Central memory CD8-positive, alpha-beta T cell (primary cell): ENCODE measurements at regions not wholly inside any gene's neighbourhood (a gene's known extent, or its start where the extent isn't known, plus 50 kb on each side); places are given as distances from the start of the nearest gene placed in this dataset.
"Not testable (repeated sequence)": the region's sequence is repeated elsewhere in the genome, so short reads cannot be mapped to it uniquely, and the experiment has no call there.

Experiments
- ATAC-seq: fragments of 150-1000 bp; cut with Tn5 transposase; replicated peaks from 2 replicates; pipeline ENCODE4 v1.10.0; 2022; ENCODE audit warnings: mild to moderate bottlenecking, moderate FRiP score, moderate number of reproducible peaks; ENCODE audit not compliant: poor library complexity, severe bottlenecking; ENCODE audit errors: extremely low read depth
- DNase-seq, 2 donors: peaks; one replicate each; pipeline ENCODE4 v3.0.0; 2021; ENCODE audit warnings: low spot score in 2 of 2
- H3K27ac Mint-ChIP-seq: one replicate; pipeline ENCODE4 v1.8.0; 2022; ENCODE audit warnings: low read depth, mild to moderate bottlenecking, moderate library complexity, mixed read lengths
- H3K27me3 Mint-ChIP-seq: one replicate; pipeline ENCODE4 v1.8.0; 2022; ENCODE audit warnings: mixed read lengths
- H3K36me3 Mint-ChIP-seq: one replicate; pipeline ENCODE4 v1.8.0; 2022; ENCODE audit warnings: mild to moderate bottlenecking, moderate library complexity, mixed read lengths; ENCODE audit not compliant: insufficient read depth
- H3K4me1 Mint-ChIP-seq: one replicate; pipeline ENCODE4 v1.8.0; 2022; ENCODE audit warnings: mixed read lengths
- H3K4me3 Mint-ChIP-seq: one replicate; pipeline ENCODE4 v1.8.0; 2022; ENCODE audit warnings: mild to moderate bottlenecking, moderate library complexity, mixed read lengths
- H3K9me3 Mint-ChIP-seq: one replicate; pipeline ENCODE4 v1.8.0; 2022; ENCODE audit warnings: mixed read lengths

GRCh38 chr2:91667341-91667740 lies 2975.9 kb downstream of the RPIA start:
- not testable (repeated sequence) for H3K4me1 Mint-ChIP-seq, H3K4me3 Mint-ChIP-seq, DNase-seq, H3K36me3 Mint-ChIP-seq, H3K27me3 Mint-ChIP-seq, H3K27ac Mint-ChIP-seq, H3K9me3 Mint-ChIP-seq, ATAC-seq

- H3K4me3 Mint-ChIP-seq, H3K9me3 Mint-ChIP-seq, H3K4me1 Mint-ChIP-seq, DNase-seq, H3K36me3 Mint-ChIP-seq, H3K27ac Mint-ChIP-seq, H3K27me3 Mint-ChIP-seq, ATAC-seq: not testable (repeated sequence)
Observed at GRCh38 chr2:91685541-91685940, 2994.1 kb downstream of the RPIA start.

- not testable (repeated sequence) for ATAC-seq, H3K4me1 Mint-ChIP-seq
Observed at GRCh38 chr2:91686046-91686445, 2994.6 kb downstream of the RPIA start.

More at GRCh38 chr2:91686046-91686445, 2994.6 kb downstream of the RPIA start:
- H3K36me3 Mint-ChIP-seq, H3K27me3 Mint-ChIP-seq, DNase-seq, H3K9me3 Mint-ChIP-seq, H3K4me3 Mint-ChIP-seq, H3K27ac Mint-ChIP-seq: not testable (repeated sequence)
